ENCODE measurements at regions not wholly inside any gene's neighbourhood (a gene's known extent, or its start where the extent isn't known, plus 50 kb on each side); places are given as distances from the start of the nearest gene placed in this dataset.

DNA sequence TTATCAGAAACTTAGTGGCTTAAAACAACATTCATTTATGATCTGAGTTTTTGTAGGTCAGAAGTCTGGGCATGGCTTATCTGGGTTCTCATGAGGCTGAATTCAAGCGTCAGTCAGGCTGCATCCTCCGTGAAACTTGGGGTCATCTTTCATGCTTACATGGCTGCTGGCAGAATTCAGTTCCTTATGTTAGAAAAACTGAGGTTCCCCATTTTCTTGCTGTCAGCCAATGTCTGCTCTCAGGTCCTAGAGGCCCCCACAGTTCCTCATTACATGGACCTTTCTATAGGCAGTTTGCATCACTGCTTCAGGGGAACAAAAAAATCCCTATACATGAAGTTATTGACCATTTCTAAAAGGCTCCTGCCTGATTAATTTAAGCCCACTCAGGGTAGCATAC, 83.8 kb upstream of the NMUR2 start:
- DNase-seq (ENCODE audit: low spot score in 2 of 2), result no peak
- TF ChIP-seq POLR2A (IDR thresholded peaks at IDR 0.05), result no peak
- TF ChIP-seq, protein P1, sequence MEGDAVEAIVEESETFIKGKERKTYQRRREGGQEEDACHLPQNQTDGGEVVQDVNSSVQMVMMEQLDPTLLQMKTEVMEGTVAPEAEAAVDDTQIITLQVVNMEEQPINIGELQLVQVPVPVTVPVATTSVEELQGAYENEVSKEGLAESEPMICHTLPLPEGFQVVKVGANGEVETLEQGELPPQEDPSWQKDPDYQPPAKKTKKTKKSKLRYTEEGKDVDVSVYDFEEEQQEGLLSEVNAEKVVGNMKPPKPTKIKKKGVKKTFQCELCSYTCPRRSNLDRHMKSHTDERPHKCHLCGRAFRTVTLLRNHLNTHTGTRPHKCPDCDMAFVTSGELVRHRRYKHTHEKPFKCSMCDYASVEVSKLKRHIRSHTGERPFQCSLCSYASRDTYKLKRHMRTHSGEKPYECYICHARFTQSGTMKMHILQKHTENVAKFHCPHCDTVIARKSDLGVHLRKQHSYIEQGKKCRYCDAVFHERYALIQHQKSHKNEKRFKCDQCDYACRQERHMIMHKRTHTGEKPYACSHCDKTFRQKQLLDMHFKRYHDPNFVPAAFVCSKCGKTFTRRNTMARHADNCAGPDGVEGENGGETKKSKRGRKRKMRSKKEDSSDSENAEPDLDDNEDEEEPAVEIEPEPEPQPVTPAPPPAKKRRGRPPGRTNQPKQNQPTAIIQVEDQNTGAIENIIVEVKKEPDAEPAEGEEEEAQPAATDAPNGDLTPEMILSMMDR (IDR thresholded peaks at IDR 0.05), result no peak
- no peak overlapping the region for H3K4me3 ChIP-seq (ENCODE audit: low read depth, poor library complexity, severe bottlenecking)
- intact Hi-C loops (cut with DNase I; ENCODE audit: low total_unique reads), result no loop called here
- WGBS, 2 donors, result 76 to 91% methylated on average over 2 of the region's 2 CpGs

GRCh38 chr5:152499814-152500535, 94.9 kb upstream of the NMUR2 start:
- WGBS, 2 donors, result 43 to 51% methylated on average over 4 of the region's 4 CpGs
- TF ChIP-seq POLR2A (IDR thresholded peaks at IDR 0.05), result no peak
- TF ChIP-seq, protein P1 (IDR thresholded peaks at IDR 0.05), result no peak
- intact Hi-C loops (cut with DNase I; ENCODE audit: low total_unique reads), result loop anchor here (5.0 kb wide), 1 partner anchor 673 kb away; no protein-coding TSS in a partner anchor
- no peak for DNase-seq (ENCODE audit: low spot score in 2 of 2)
- H3K4me3 ChIP-seq (ENCODE audit: low read depth, poor library complexity, severe bottlenecking), result no peak overlapping the region

DNA sequence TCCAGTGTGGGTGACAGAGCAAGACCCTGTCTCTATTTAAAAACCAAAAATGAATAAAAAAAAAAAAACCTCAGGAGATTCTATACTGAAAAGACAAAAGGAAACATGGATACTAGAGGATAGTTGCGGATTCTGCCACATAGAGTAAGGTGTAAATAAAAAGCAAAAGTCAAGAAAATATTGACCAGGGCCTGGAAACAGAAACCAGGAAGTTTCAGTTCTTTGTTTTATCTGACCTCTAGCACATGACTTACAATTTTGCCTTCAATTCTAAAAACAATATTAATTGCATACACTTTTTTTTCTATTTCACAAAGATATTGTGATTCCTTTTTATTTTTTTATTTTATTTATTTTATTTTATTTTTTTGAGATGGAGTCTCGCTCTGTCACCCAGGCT, 96.2 kb upstream of the NMUR2 start:
- TF ChIP-seq POLR2A (IDR thresholded peaks at IDR 0.05), result no peak
- TF ChIP-seq, protein P1 (IDR thresholded peaks at IDR 0.05), result no peak
- intact Hi-C loops (cut with DNase I; ENCODE audit: low total_unique reads), result loop anchor here (5.0 kb wide), 1 partner anchor 674 kb away; no protein-coding TSS in a partner anchor
- WGBS, 2 donors, result 91 to 95% methylated on average over 2 of the region's 2 CpGs
- no peak for DNase-seq (ENCODE audit: low spot score in 2 of 2)
- H3K4me3 ChIP-seq (ENCODE audit: low read depth, poor library complexity, severe bottlenecking), result no peak overlapping the region

GRCh38 chr5:152503206-152503605, 98.1 kb upstream of the NMUR2 start:
- TF ChIP-seq, protein P1 (IDR thresholded peaks at IDR 0.05), result no peak
- no peak for TF ChIP-seq POLR2A (IDR thresholded peaks at IDR 0.05)
- no peak overlapping the region for H3K4me3 ChIP-seq (ENCODE audit: low read depth, poor library complexity, severe bottlenecking)
- DNase-seq (ENCODE audit: low spot score in 2 of 2), result no peak
- whole genome bisulfite sequencing, 2 donors, result 84 to 91% methylated on average over 3 of the region's 3 CpGs
- intact Hi-C loops (cut with DNase I; ENCODE audit: low total_unique reads), result loop anchor here (5.0 kb wide), 1 partner anchor 676 kb away; no protein-coding TSS in a partner anchor

DNA sequence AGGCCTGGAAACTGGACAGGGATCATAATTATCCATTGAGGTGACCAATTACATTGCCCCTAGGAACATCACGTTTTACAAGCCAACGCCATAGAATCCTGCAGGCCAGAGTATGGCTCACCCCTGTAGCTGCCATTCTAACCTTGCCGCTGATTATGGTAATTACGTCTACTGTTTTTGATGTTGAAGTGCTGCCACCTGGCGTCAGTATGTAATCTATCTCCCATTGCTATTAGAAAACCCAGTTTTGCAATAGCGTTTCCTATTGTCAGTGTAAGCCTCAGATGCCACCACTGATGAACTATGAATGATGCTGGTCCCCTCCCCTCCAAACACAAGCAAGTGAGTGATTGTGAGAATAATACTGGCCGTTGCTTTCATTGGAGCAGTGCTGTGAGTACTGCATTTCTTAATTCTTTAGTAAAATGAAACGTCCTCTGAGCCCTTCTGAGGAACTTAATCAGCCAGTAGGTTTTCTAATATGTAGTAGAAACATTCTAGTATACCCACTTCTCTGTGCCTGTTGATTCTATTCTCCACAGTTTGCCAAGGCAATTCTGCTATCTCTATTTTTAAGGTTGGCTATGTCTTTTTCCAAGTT, 100.5 kb upstream of the NMUR2 start:
- peak in 1 of 2 donors; percentile 46 for DNase-seq (ENCODE audit: low spot score in 2 of 2)
- intact Hi-C loops (cut with DNase I; ENCODE audit: low total_unique reads), result no loop called here
- WGBS, 2 donors, result 12% methylated on average over 8 of the region's 8 CpGs
- no peak for TF ChIP-seq POLR2A (IDR thresholded peaks at IDR 0.05)
- TF ChIP-seq, protein P1 (IDR thresholded peaks at IDR 0.05), result no peak
- no peak overlapping the region for H3K4me3 ChIP-seq (ENCODE audit: low read depth, poor library complexity, severe bottlenecking)

Data from lower leg skin (tissue), 4 donors.